ENCODE measurements at regions not wholly inside any gene's neighbourhood (a gene's known extent, or its start where the extent isn't known, plus 50 kb on each side); places are given as distances from the start of the nearest gene placed in this dataset.

DNA sequence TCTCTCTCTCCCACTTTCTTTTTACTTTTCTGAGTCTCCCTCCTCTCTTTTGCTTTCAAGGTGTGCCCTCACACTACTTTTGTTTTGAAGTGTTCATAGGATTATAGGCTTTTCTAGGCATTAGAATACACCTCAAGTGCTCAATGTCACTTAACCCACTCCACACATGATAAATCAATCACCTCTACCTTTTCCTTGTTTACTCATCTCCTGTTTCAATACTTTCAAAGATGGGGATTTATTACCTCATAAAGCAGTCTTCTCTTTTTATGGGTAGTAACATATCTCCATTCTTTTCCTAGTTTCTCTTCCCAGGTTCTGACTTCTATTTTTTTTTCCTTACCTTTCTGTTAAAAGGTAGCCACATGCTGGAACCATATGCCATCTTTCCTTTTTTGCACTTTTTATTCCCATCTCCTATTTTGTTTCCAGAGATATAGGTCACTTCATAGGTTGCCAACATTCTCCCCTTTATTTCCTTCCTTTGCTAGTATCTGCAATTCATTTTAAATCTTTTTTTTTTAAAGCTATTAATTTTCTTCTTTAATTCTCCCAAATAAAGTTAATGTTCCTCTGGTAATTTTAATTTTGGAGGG is 137.6 kb upstream of the SLC10A2 start:
- TF ChIP-seq, protein P1, sequence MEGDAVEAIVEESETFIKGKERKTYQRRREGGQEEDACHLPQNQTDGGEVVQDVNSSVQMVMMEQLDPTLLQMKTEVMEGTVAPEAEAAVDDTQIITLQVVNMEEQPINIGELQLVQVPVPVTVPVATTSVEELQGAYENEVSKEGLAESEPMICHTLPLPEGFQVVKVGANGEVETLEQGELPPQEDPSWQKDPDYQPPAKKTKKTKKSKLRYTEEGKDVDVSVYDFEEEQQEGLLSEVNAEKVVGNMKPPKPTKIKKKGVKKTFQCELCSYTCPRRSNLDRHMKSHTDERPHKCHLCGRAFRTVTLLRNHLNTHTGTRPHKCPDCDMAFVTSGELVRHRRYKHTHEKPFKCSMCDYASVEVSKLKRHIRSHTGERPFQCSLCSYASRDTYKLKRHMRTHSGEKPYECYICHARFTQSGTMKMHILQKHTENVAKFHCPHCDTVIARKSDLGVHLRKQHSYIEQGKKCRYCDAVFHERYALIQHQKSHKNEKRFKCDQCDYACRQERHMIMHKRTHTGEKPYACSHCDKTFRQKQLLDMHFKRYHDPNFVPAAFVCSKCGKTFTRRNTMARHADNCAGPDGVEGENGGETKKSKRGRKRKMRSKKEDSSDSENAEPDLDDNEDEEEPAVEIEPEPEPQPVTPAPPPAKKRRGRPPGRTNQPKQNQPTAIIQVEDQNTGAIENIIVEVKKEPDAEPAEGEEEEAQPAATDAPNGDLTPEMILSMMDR (IDR thresholded peaks at IDR 0.05): no peak
- TF ChIP-seq POLR2A (IDR thresholded peaks at IDR 0.05): no peak
